Lower lobe of right lung (tissue), 2 donors: ENCODE measurements at regions not wholly inside any gene's neighbourhood (a gene's known extent, or its start where the extent isn't known, plus 50 kb on each side); places are given as distances from the start of the nearest gene placed in this dataset.

Experiments used
- ATAC-seq, 2 donors: fragments of 200-7000 bp; cut with Tn5 transposase; one replicate each; pipeline ENCODE4 v1.9.1; 2020 to 2022; ENCODE audit warnings: mild to moderate bottlenecking in 2 of 2, moderate library complexity in 2 of 2
- DNase-seq: peaks from one replicate; pipeline ENCODE4 v3.0.0-alpha.2; 2020
- H3K27ac ChIP-seq: fragments of 200-600 bp; one replicate; pipeline ENCODE4 v1.8.0; 2022
- H3K27me3 ChIP-seq: fragments of 200-600 bp; one replicate; pipeline ENCODE4 v1.8.0; 2022; ENCODE audit warnings: low read depth
- H3K36me3 ChIP-seq: fragments of 200-600 bp; one replicate; pipeline ENCODE4 v1.8.0; 2022; ENCODE audit warnings: mild to moderate bottlenecking
- H3K4me1 ChIP-seq: fragments of 200-600 bp; one replicate; pipeline ENCODE4 v1.8.0; 2022
- H3K4me3 ChIP-seq: fragments of 200-600 bp; one replicate; pipeline ENCODE4 v1.8.0; 2022; ENCODE audit warnings: mild to moderate bottlenecking
- H3K9me3 ChIP-seq: fragments of 200-600 bp; one replicate; pipeline ENCODE4 v1.8.0; 2022
- CTCF ChIP-seq: fragments of 200-600 bp; IDR thresholded peaks from one replicate; pipeline ENCODE4 v1.8.0; 2022; ENCODE audit warnings: antibody characterized with exemption, mild to moderate bottlenecking
- intact Hi-C: fragments of 100-400 bp; cut with DNase I; formaldehyde crosslinking; loops from one replicate; pipeline ENCODE4 v1.11.0; 2022
- donor health status: DM: no; HTN: yes; CAD: no; lungs with severe emphysema.

- H3K27me3 ChIP-seq, result no peaks in the 10 kb centered on the region
- TF ChIP-seq CTCF, result no peak
- no peak for DNase-seq
- ATAC-seq, result no peak
- intact Hi-C loops, result no loop called here
- H3K27ac ChIP-seq, result no peak overlapping the region
- no peaks in the 10 kb centered on the region for H3K36me3 ChIP-seq
- H3K9me3 ChIP-seq, result no peaks in the 10 kb centered on the region
- no peaks in the 10 kb centered on the region for H3K4me1 ChIP-seq
- no peak overlapping the region for H3K4me3 ChIP-seq
Observed at GRCh38 chr4:159823743-159824142, 720.9 kb downstream of the RAPGEF2 start.

- Histone ChIP-seq H3K9me3 (no peaks in the 10 kb centered on the region), H3K27ac (no peak overlapping the region), H3K4me1 (no peaks in the 10 kb centered on the region), H3K27me3 (no peaks in the 10 kb centered on the region), H3K36me3 (no peaks in the 10 kb centered on the region), H3K4me3 (no peak overlapping the region)
- ATAC-seq (no peak), DNase-seq (no peak)
- no peak for TF ChIP-seq CTCF
- intact Hi-C loops, result no loop called here
Observed at GRCh38 chr4:159828687-159829086, 725.8 kb downstream of the RAPGEF2 start.

- ATAC-seq (no peak), DNase-seq (no peak)
- Histone ChIP-seq H3K4me3 (no peak overlapping the region), H3K36me3 (no peaks in the 10 kb centered on the region), H3K4me1 (no peaks in the 10 kb centered on the region), H3K9me3 (no peaks in the 10 kb centered on the region), H3K27ac (no peak overlapping the region), H3K27me3 (no peaks in the 10 kb centered on the region)
- TF ChIP-seq CTCF, result no peak
- intact Hi-C loops, result no loop called here
Observed at GRCh38 chr4:159829184-159829583, 726.3 kb downstream of the RAPGEF2 start.

GRCh38 chr4:159837071-159837470 is 734.2 kb downstream of the RAPGEF2 start:
- no peaks in the 10 kb centered on the region for H3K36me3 ChIP-seq
- no peak for DNase-seq
- H3K27ac ChIP-seq, result no peak overlapping the region
- no peak for TF ChIP-seq CTCF
- no peak overlapping the region for H3K4me3 ChIP-seq
- intact Hi-C loops, result no loop called here
- no peaks in the 10 kb centered on the region for H3K27me3 ChIP-seq
- no peaks in the 10 kb centered on the region for H3K4me1 ChIP-seq
- peaks cover 3% of the 10 kb centered on the region for H3K9me3 ChIP-seq
- ATAC-seq, result no peak

GRCh38 chr4:159855731-159856130 is 752.9 kb downstream of the RAPGEF2 start:
- intact Hi-C loops, result no loop called here
- Histone ChIP-seq H3K4me3 (no peak overlapping the region), H3K4me1 (no peaks in the 10 kb centered on the region), H3K9me3 (no peaks in the 10 kb centered on the region), H3K27me3 (no peaks in the 10 kb centered on the region), H3K36me3 (no peaks in the 10 kb centered on the region), H3K27ac (no peak overlapping the region)
- no peak for DNase-seq
- no peak for ATAC-seq
- TF ChIP-seq CTCF, result no peak

- no peak for DNase-seq
- Histone ChIP-seq H3K27ac (no peak overlapping the region), H3K4me1 (no peaks in the 10 kb centered on the region), H3K9me3 (no peaks in the 10 kb centered on the region), H3K36me3 (no peaks in the 10 kb centered on the region), H3K4me3 (no peak overlapping the region), H3K27me3 (no peaks in the 10 kb centered on the region)
- ATAC-seq, result no peak
- intact Hi-C loops, result no loop called here
- no peak for TF ChIP-seq CTCF
Observed at GRCh38 chr4:159856451-159856850, 753.6 kb downstream of the RAPGEF2 start.
